ENCODE measurements at regions not wholly inside any gene's neighbourhood (a gene's known extent, or its start where the extent isn't known, plus 50 kb on each side); places are given as distances from the start of the nearest gene placed in this dataset.

DNA sequence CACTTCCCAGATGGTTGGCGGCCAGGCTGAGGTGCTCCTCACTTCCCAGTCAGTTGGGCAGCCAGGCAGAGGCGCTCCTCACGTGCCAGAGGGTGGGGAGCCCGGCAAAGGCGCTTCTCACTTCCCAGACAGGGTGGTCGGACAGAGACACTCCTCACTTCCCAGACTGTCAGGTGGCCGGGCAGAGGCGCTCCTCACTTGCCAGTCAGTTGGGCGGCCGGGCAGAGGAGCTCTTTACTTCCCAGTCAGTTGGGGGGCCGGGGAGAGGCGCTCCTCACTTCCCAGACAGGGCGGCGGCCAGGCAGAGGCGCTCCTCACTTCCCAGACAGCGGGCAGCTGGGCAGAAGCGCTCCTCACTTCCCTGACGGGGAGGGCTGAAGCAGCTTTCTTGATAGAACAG lies 143.0 kb upstream of the ARID2 start:
- no peak overlapping the region for H3K4me3 ChIP-seq
- FAIRE-seq (no peak), DNase-seq (ENCODE audit: extremely low read depth in 1 of 4, low spot score in 3 of 4) (no peak), ATAC-seq (no peak)
- no peak overlapping the region for H3K9ac ChIP-seq (ENCODE audit: insufficient read depth in 1 of 2, low read depth in 2 of 2, low read length in 2 of 2)
- in situ Hi-C loops (cut with MboI) (no loop called here), intact Hi-C loops (cut with micrococcal nuclease) (no loop called here)
- H3K4me1 ChIP-seq (replicated peaks in 1 of 2; ENCODE audit: control insufficient read depth in 2 of 2, insufficient read depth in 2 of 2, low read length in 2 of 2): no peaks in the 10 kb centered on the region
- POLR2A ChIA-PET: no interaction called here
- BruUV-seq (replicated peaks): no TSS peak
- no peak overlapping the region for H2AFZ ChIP-seq (ENCODE audit: low read depth, low read length)
- H3K36me3 ChIP-seq (ENCODE audit: control insufficient read depth, insufficient read depth, low read length): no peaks in the 10 kb centered on the region
- H3K9me1 ChIP-seq (ENCODE audit: control insufficient read depth, insufficient read depth, low read length): no peaks in the 10 kb centered on the region
- H3K27ac ChIP-seq (ENCODE audit: extremely low read depth, low read depth, low read length): no peak overlapping the region
- no peaks in the 10 kb centered on the region for H3K9me3 ChIP-seq (replicated peaks; ENCODE audit: control insufficient read depth, insufficient read depth, low read depth, low read length)
- no peak overlapping the region for H3K4me2 ChIP-seq (ENCODE audit: insufficient read depth, low read length)
- H3K79me2 ChIP-seq (ENCODE audit: control insufficient read depth, insufficient read depth, low read length): no peaks in the 10 kb centered on the region
- 1% methylated on average over 12 of the region's 18 CpGs for WGBS (ENCODE audit: insufficient coverage, low coverage, missing lambda C conversion rate)
- TF ChIP-seq SMARCA5 (IDR thresholded peaks at IDR 0.05) (no peak), ZNF766 (CRISPR knock-in tag; conservative IDR thresholded peaks at IDR 0.05) (no peak), ZNF324 (CRISPR knock-in tag; IDR thresholded peaks at IDR 0.05) (no peak), SIX5 (IDR thresholded peaks at IDR 0.05; ENCODE audit: borderline replicate concordance in 1 of 2, insufficient read depth in 1 of 2, low read depth in 1 of 2, low read length in 2 of 2) (no peak), FOSL1 (tag; conservative IDR thresholded peaks at IDR 0.05) (no peak), GTF2E2 (tag; IDR thresholded peaks at IDR 0.05) (no peak)
- TF ChIP-seq, protein P1, sequence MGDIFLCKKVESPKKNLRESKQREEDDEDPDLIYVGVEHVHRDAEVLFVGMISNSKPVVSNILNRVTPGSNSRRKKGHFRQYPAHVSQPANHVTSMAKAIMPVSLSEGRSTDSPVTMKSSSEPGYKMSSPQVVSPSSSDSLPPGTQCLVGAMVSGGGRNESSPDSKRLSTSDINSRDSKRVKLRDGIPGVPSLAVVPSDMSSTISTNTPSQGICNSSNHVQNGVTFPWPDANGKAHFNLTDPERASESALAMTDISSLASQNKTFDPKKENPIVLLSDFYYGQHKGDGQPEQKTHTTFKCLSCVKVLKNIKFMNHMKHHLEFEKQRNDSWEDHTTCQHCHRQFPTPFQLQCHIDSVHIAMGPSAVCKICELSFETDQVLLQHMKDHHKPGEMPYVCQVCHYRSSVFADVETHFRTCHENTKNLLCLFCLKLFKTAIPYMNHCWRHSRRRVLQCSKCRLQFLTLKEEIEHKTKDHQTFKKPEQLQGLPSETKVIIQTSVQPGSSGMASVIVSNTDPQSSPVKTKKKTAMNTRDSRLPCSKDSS (IDR thresholded peaks at IDR 0.05; ENCODE audit: low read depth, partially characterized antibody): no peak
- TF ChIP-seq, protein P2, sequence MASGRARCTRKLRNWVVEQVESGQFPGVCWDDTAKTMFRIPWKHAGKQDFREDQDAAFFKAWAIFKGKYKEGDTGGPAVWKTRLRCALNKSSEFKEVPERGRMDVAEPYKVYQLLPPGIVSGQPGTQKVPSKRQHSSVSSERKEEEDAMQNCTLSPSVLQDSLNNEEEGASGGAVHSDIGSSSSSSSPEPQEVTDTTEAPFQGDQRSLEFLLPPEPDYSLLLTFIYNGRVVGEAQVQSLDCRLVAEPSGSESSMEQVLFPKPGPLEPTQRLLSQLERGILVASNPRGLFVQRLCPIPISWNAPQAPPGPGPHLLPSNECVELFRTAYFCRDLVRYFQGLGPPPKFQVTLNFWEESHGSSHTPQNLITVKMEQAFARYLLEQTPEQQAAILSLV (tag; IDR thresholded peaks at IDR 0.05): no peak
- H4K20me1 ChIP-seq (replicated peaks; ENCODE audit: control insufficient read depth, insufficient read depth, low read length): no peaks in the 10 kb centered on the region; the same call in 1 of the 2 replicates
- H3K27me3 ChIP-seq (ENCODE audit: control insufficient read depth in 2 of 2, insufficient read depth in 2 of 2, low read length in 2 of 2): peaks cover 4 to 16% of the 10 kb centered on the region in 2 experiments; a peak in 3 of 5 replicates
- CTCF ChIA-PET (ENCODE audit: low intra/inter-chr PET ratio): no interaction called here

Measured in K562 (cell line).